Esophagus muscularis mucosa (tissue), 4 donors: ENCODE measurements at regions not wholly inside any gene's neighbourhood (a gene's known extent, or its start where the extent isn't known, plus 50 kb on each side); places are given as distances from the start of the nearest gene placed in this dataset.

ENCODE experiments used
- DNase-seq: peaks from one replicate; pipeline ENCODE4 v3.0.0-alpha.2; 2017; ENCODE audit errors: extremely low spot score
- H3K27ac ChIP-seq, 4 donors: fragments of 200-600 bp; sonication (generic); replicated peaks in 1 of 4; 1 replicate in 3 of 4; 2 replicates in 1 of 4; pipeline ENCODE4 v1.5.1; 2016 to 2019; ENCODE audit warnings: mild to moderate bottlenecking in 1 of 4
- H3K27me3 ChIP-seq, 4 donors: fragments of 200-600 bp; sonication (generic); one replicate each; pipeline versions ENCODE4 v1.5.1 to v1.6.0; 2016 to 2019
- H3K36me3 ChIP-seq, 4 donors: fragments of 200-600 bp; sonication (generic); one replicate each; pipeline ENCODE4 v1.5.1; 2016 to 2019
- H3K4me1 ChIP-seq, 4 donors: fragments of 200-600 bp; sonication (generic); one replicate each; pipeline ENCODE4 v1.5.1; 2016 to 2019
- H3K4me3 ChIP-seq, 4 donors: fragments of 200-600 bp; sonication (generic); 1 replicate in 2 of 4; 2 replicates in 2 of 4; pipeline ENCODE4 v1.5.1; 2016 to 2019; ENCODE audit warnings: mild to moderate bottlenecking in 4 of 4, moderate library complexity in 1 of 4
- H3K9me3 ChIP-seq, 4 donors: fragments of 200-600 bp; sonication (generic); 1 replicate in 3 of 4; 2 replicates in 1 of 4; pipeline ENCODE4 v1.5.1; 2016 to 2019
- EP300 ChIP-seq: sonication (generic); formaldehyde crosslinking; IDR thresholded peaks from one replicate; pipeline ENCODE4 v1.6.1; 2017; ENCODE audit warnings: antibody characterized with exemption
- POLR2A ChIP-seq: fragments of 450-650 bp; IDR thresholded peaks from one replicate; pipeline ENCODE4 v1.6.1; 2017; ENCODE audit warnings: antibody characterized with exemption, moderate library complexity, mild to moderate bottlenecking, low read depth
- POLR2AphosphoS5 ChIP-seq, 2 donors: sonication (generic); formaldehyde crosslinking; IDR thresholded peaks; one replicate each; pipeline ENCODE4 v1.6.1; 2017; ENCODE audit warnings: antibody characterized with exemption in 2 of 2
- WGBS: methylation state at CpG from one replicate; pipeline ENCODE4 v1.1.5; 2018; 5-methylcytosine and 5-hydroxymethylcytosine counted together
- intact Hi-C: fragments of 100-400 bp; cut with DNase I; formaldehyde crosslinking; loops from one replicate; pipeline ENCODE4 v1.15.1; 2023
- TF ChIP-seq, protein P1 (sequence below), 3 experiments: fragments of 200-600 bp in 2 of 3; fragments of 450-650 bp in 1 of 3; sonication (generic) in 2 of 3; IDR thresholded peaks; one replicate each; pipeline ENCODE4 v1.5.1; 2017 to 2019; ENCODE audit warnings: antibody characterized with exemption in 3 of 3, mild to moderate bottlenecking in 2 of 3, moderate library complexity in 1 of 3

DNA sequence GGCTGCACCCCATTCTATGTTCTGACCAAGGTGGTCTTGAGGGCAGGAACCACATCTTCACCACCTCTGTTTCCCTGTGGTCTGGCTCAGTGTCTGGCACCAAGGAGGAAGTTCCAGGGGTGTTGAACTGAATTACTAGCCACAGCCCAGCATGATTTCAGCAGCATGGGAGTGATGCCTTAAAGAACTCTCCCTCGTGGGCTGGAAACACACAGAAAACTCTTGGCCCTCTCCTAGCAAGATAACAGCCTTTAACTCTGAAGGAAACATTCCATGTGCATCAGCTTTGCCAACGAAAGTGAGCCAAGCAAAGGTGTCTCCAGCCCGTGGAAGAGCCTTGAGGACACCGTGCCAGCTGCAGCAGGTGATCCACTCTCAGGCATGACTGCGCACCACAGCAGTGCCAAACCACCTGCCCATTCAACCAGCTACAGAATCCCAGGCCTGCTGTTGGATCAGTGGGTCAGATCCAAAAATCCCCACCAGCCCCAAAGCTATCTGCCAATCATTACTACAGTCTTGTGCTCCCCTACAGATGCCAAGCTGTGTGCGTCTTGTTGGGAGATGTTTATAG is 124.8 kb downstream of the TTC32 start:
- TF ChIP-seq POLR2A = no peak
- TF ChIP-seq, protein P1, sequence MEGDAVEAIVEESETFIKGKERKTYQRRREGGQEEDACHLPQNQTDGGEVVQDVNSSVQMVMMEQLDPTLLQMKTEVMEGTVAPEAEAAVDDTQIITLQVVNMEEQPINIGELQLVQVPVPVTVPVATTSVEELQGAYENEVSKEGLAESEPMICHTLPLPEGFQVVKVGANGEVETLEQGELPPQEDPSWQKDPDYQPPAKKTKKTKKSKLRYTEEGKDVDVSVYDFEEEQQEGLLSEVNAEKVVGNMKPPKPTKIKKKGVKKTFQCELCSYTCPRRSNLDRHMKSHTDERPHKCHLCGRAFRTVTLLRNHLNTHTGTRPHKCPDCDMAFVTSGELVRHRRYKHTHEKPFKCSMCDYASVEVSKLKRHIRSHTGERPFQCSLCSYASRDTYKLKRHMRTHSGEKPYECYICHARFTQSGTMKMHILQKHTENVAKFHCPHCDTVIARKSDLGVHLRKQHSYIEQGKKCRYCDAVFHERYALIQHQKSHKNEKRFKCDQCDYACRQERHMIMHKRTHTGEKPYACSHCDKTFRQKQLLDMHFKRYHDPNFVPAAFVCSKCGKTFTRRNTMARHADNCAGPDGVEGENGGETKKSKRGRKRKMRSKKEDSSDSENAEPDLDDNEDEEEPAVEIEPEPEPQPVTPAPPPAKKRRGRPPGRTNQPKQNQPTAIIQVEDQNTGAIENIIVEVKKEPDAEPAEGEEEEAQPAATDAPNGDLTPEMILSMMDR (IDR thresholded peaks at IDR 0.05) = no peak
- intact Hi-C loops = no loop called here
- Histone ChIP-seq H3K36me3 (no peaks in the 10 kb centered on the region), H3K9me3 (no peaks in the 10 kb centered on the region), H3K27ac (no peak overlapping the region), H3K4me1 (peaks cover 0 to 13% (median 2%) of the 10 kb centered on the region in 4 donors), H3K27me3 (no peaks in the 10 kb centered on the region), H3K4me3 (no peak overlapping the region)
- WGBS = 79% methylated on average over 6 of the region's 6 CpGs
- DNase-seq = no peak

DNA sequence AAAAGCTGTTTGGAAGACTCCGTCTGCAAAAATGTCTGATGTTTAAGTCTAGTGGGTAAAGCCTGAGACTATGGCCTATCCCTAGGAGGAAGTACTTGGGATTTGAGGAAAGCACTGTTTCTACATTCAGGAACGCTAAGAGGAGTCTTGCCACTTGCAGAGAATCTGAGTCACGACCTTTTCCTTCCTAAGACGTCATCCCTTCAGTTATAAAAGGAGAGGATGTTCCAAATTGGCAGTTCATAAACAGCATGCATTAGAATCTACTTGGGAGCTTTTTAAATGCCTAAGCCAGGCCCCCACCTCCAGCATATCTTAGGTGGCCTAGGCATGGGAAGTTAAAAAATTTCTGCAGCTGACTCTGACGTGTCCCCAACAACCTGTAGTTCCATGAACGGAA is 125.9 kb downstream of the TTC32 start:
- 77% methylated on average over 6 of the region's 6 CpGs for WGBS
- no peak overlapping the region for H3K27ac ChIP-seq
- no peaks in the 10 kb centered on the region for H3K27me3 ChIP-seq
- peaks cover 0 to 13% (median 2%) of the 10 kb centered on the region in 4 donors for H3K4me1 ChIP-seq
- no peak overlapping the region for H3K4me3 ChIP-seq
- no peaks in the 10 kb centered on the region for H3K36me3 ChIP-seq
- DNase-seq = no peak
- no peaks in the 10 kb centered on the region for H3K9me3 ChIP-seq
- TF ChIP-seq POLR2AphosphoS5 (IDR thresholded peaks at IDR 0.05) = no peak
- no peak for TF ChIP-seq EP300
- TF ChIP-seq, protein P1 (IDR thresholded peaks at IDR 0.05) = no peak
- no peak for TF ChIP-seq POLR2A
- intact Hi-C loops = no loop called here

DNA sequence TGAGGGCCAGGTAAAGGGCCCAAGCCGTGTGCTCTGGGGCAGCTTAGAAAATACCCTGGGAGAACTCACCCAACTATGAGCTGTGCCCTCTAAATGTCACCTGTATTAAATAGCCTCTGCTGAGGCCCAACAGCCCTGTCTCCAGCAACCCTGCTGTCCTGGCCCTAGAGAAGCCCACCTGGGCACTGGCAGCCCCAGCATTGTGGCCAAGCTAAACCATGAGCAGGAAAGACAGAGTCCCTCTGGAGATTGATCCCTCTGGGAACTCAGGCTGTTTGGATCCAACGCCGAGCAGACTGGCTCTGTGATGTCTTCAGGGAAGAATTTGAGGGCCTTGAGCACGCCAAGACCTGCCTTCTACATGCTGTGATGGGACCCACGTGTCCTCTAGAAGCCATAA is 126.5 kb downstream of the TTC32 start:
- TF ChIP-seq POLR2AphosphoS5 (IDR thresholded peaks at IDR 0.05) = no peak
- no peak for TF ChIP-seq EP300
- TF ChIP-seq, protein P1 (IDR thresholded peaks at IDR 0.05) = no peak
- TF ChIP-seq POLR2A = no peak
- intact Hi-C loops = no loop called here
- DNase-seq = no peak
- Histone ChIP-seq H3K4me1 (peaks cover 0 to 13% (median 2%) of the 10 kb centered on the region in 4 donors), H3K36me3 (no peaks in the 10 kb centered on the region), H3K9me3 (no peaks in the 10 kb centered on the region), H3K4me3 (no peak overlapping the region), H3K27me3 (no peaks in the 10 kb centered on the region), H3K27ac (no peak overlapping the region)
- 78% methylated on average over 5 of the region's 5 CpGs for WGBS

DNA sequence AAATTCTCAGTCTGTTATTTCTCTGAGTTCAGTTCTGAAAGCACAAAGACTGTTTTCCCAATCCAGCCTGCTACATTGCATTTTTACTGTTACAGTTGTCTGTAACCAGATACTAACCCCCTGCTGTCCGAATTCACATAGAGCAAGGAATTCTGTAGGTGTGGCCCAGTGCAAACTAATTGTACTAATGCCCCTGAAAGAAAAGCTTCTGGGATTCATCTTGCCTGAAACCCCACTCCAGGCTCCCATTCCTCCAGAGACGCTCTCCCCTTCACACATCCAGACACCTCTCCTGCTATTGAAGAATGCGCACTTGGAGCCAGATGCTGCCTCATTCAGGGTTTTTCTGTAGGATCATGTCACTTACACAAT is 127.0 kb downstream of the TTC32 start:
- no peak for DNase-seq
- Histone ChIP-seq H3K36me3 (no peaks in the 10 kb centered on the region), H3K27ac (no peak overlapping the region), H3K9me3 (no peaks in the 10 kb centered on the region), H3K4me1 (peaks cover 0 to 13% (median 2%) of the 10 kb centered on the region in 4 donors), H3K27me3 (no peaks in the 10 kb centered on the region), H3K4me3 (no peak overlapping the region)
- TF ChIP-seq POLR2A (no peak), EP300 (no peak), POLR2AphosphoS5 (IDR thresholded peaks at IDR 0.05) (no peak)
- TF ChIP-seq, protein P1 (IDR thresholded peaks at IDR 0.05) = no peak
- WGBS = 76% methylated on average over 3 of the region's 3 CpGs
- intact Hi-C loops = no loop called here

DNA sequence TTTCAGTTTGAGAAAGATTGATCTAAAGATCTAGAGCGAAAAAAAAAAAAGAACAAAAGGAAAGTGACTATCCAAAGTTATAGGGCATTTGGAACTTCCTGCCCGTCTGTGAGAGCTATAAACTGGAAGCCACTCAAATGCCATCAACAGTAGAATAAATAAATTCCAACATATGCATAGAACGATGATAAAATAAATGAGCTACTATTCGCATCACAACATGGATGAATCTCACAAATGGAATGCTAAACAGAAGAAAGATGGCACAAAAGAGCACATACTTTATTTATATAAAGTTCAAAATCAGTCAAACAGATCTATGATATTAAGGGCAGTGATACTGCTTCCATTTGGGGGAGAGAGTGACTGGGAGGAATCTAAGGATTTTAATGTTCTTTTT is 128.8 kb downstream of the TTC32 start:
- 60% methylated on average over 4 of the region's 4 CpGs for WGBS
- no peak for TF ChIP-seq EP300
- no peak for TF ChIP-seq POLR2AphosphoS5 (IDR thresholded peaks at IDR 0.05)
- no peak for TF ChIP-seq POLR2A
- TF ChIP-seq, protein P1 (IDR thresholded peaks at IDR 0.05) = no peak
- H3K4me3 ChIP-seq = no peak overlapping the region
- no peak for DNase-seq
- intact Hi-C loops = no loop called here
- no peak overlapping the region for H3K27ac ChIP-seq
- H3K4me1 ChIP-seq = peaks cover 0 to 13% (median 2%) of the 10 kb centered on the region in 4 donors
- H3K9me3 ChIP-seq = no peaks in the 10 kb centered on the region
- no peaks in the 10 kb centered on the region for H3K36me3 ChIP-seq
- H3K27me3 ChIP-seq = no peaks in the 10 kb centered on the region
